GM21737 (cell line): ENCODE measurements at regions not wholly inside any gene's neighbourhood (a gene's known extent, or its start where the extent isn't known, plus 50 kb on each side); places are given as distances from the start of the nearest gene placed in this dataset.
"Not testable (repeated sequence)": the region's sequence is repeated elsewhere in the genome, so short reads cannot be mapped to it uniquely, and the experiment has no call there.

Experiments used
- ATAC-seq: cut with Tn5 transposase; IDR thresholded peaks from one replicate; pipeline ENCODE4 v1.9.1; 2021; ENCODE audit warnings: mild to moderate bottlenecking, moderate library complexity; ENCODE audit not compliant: unreplicated experiment

GRCh38 chr1:178020968-178021640, 51.2 kb upstream of the SEC16B start:
- no peak for ATAC-seq

GRCh38 chr1:178021950-178022349, 52.1 kb upstream of the SEC16B start:
- no peak for ATAC-seq

- ATAC-seq: no peak
Measured at GRCh38 chr1:178023181-178023618, 53.3 kb upstream of the SEC16B start.

- ATAC-seq: no peak
Measured at GRCh38 chr1:178024504-178024903, 54.6 kb upstream of the SEC16B start.

- no peak for ATAC-seq
Measured at GRCh38 chr1:178025613-178026356, 55.9 kb upstream of the SEC16B start.

- ATAC-seq: no peak
Measured at GRCh38 chr1:178028841-178029481, 59.1 kb upstream of the SEC16B start.

GRCh38 chr1:178030467-178030866, 60.6 kb upstream of the SEC16B start:
- ATAC-seq: no peak

GRCh38 chr1:178031856-178032320, 62.0 kb upstream of the RASAL2 start:
- ATAC-seq: peak; percentile 78

- ATAC-seq: no peak
Measured at GRCh38 chr1:178033019-178033418, 60.9 kb upstream of the RASAL2 start.

GRCh38 chr1:178034676-178035075, 59.2 kb upstream of the RASAL2 start:
- no peak for ATAC-seq

- no peak for ATAC-seq
Measured at GRCh38 chr1:178036090-178036489, 57.8 kb upstream of the RASAL2 start.

- ATAC-seq: no peak
Measured at GRCh38 chr1:178037510-178038253, 56.2 kb upstream of the RASAL2 start.

GRCh38 chr1:178038372-178038771, 55.5 kb upstream of the RASAL2 start:
- no peak for ATAC-seq

- ATAC-seq: no peak
Measured at GRCh38 chr1:178039891-178040290, 54.0 kb upstream of the RASAL2 start.

- not testable (repeated sequence) for ATAC-seq
Measured at GRCh38 chr1:178043940-178044339, 50.0 kb upstream of the RASAL2 start.
